GM12878 (cell line): ENCODE measurements at regions not wholly inside any gene's neighbourhood (a gene's known extent, or its start where the extent isn't known, plus 50 kb on each side); places are given as distances from the start of the nearest gene placed in this dataset.

ENCODE experiments used
- ATAC-seq: fragments of 200-7000 bp; cut with Tn5 transposase; 3 replicates; pipeline ENCODE4 v1.9.1; 2020; ENCODE audit warnings: mild to moderate bottlenecking, moderate library complexity
- BruUV-seq: library from RNA; stranded (reverse); fragments of 400-500 nt; replicated peaks from 2 replicates; lab custom pipeline; 2021; lab: Mats Ljungman, UMichigan
- CTCF ChIA-PET: fragments of 300-600 bp; sonication (Branson Sonifier 250); formaldehyde crosslinking; extraction: SDS; loops from one replicate; lab custom pipeline; 2021; ENCODE audit warnings: inconsistent platforms; lab: Yijun Ruan, JAX
- POLR2A ChIA-PET: fragments of 350-600 bp; formaldehyde crosslinking; extraction: SDS; loops from one replicate; lab custom pipeline; 2021; ENCODE audit warnings: inconsistent platforms; lab: Charles Lee
- RAD21 ChIA-PET: fragments of 300-600 bp; sonication (Branson Sonifier 250); formaldehyde crosslinking; loops from one replicate; lab custom pipeline; 2023; ENCODE audit warnings: antibody characterized with exemption; ENCODE audit not compliant: unreplicated experiment; lab: Charles Lee
- SMC1A ChIA-PET: fragments of 300-600 bp; sonication (Branson Sonifier 250); formaldehyde crosslinking; loops from one replicate; lab custom pipeline; 2023; ENCODE audit not compliant: unreplicated experiment, uncharacterized antibody; lab: Charles Lee
- DNase-seq: peaks from one replicate; pipeline ENCODE4 v3.0.0-alpha.2; 2011; ENCODE audit warnings: low read depth, low spot score
- FAIRE-seq: peaks from 3 replicates; lab custom pipeline; 2011; peaks lifted over from hg19 to GRCh38; lab: Jason Lieb, UNC
- H2AFZ ChIP-seq: 2 replicates; pipeline ENCODE4 v1.6.0; 2011; ENCODE audit warnings: low read depth, low read length, control low read depth; ENCODE audit not compliant: control insufficient read depth
- H3K27ac ChIP-seq: 2 replicates; pipeline ENCODE4 v1.5.1; 2011; ENCODE audit warnings: control low read depth; ENCODE audit not compliant: control insufficient read depth, insufficient read depth
- H3K27me3 ChIP-seq, 2 experiments: replicated peaks in 1 of 2; 2 replicates each; pipeline versions ENCODE4 v1.6.0 to v1.6.1; 2011; ENCODE audit warnings: low read length in 1 of 2; ENCODE audit not compliant: control insufficient read depth in 2 of 2, insufficient read depth in 2 of 2
- H3K36me3 ChIP-seq, 2 experiments: 2 replicates each; pipeline ENCODE4 v1.5.1; 2011; ENCODE audit warnings: low read length in 1 of 2; ENCODE audit not compliant: control insufficient read depth in 2 of 2, insufficient read depth in 2 of 2
- H3K4me1 ChIP-seq: 2 replicates; pipeline ENCODE4 v1.6.1; 2011; ENCODE audit warnings: mild to moderate bottlenecking, low read length, moderate library complexity, mixed read lengths; ENCODE audit not compliant: control insufficient read depth, insufficient read depth
- H3K4me2 ChIP-seq: 2 replicates; pipeline ENCODE4 v1.6.0; 2011; ENCODE audit warnings: control low read depth; ENCODE audit not compliant: control insufficient read depth, insufficient read depth
- H3K4me3 ChIP-seq: fragments of 200-600 bp; sonication (generic); 2 replicates; pipeline ENCODE4 v1.5.1; 2016
- H3K79me2 ChIP-seq: 2 replicates; pipeline ENCODE4 v1.6.0; 2011; ENCODE audit warnings: low read length; ENCODE audit not compliant: control insufficient read depth, insufficient read depth
- H3K9ac ChIP-seq: 2 replicates; pipeline ENCODE4 v1.8.0; 2011; ENCODE audit warnings: low read length, control low read depth, mixed read lengths; ENCODE audit not compliant: control insufficient read depth, insufficient read depth
- H3K9me3 ChIP-seq: replicated peaks from 3 replicates; pipeline ENCODE4 v1.5.1; 2011; ENCODE audit warnings: mild to moderate bottlenecking, low read length; ENCODE audit not compliant: control insufficient read depth, insufficient read depth
- H4K20me1 ChIP-seq: 2 replicates; pipeline ENCODE4 v1.6.0; 2011; ENCODE audit not compliant: control insufficient read depth, insufficient read depth
- CREB1 ChIP-seq: IDR thresholded peaks from 2 replicates; pipeline ENCODE4 v1.6.1; 2012; ENCODE audit warnings: low read depth, mild to moderate bottlenecking, inconsistent platforms
- EED ChIP-seq: sonication (generic); IDR thresholded peaks from 2 replicates; pipeline ENCODE4 v1.6.1; 2016; ENCODE audit warnings: antibody characterized with exemption, low read depth
- HCFC1 ChIP-seq: fragments of 150-350 bp; IDR thresholded peaks from 2 replicates; pipeline ENCODE4 v1.6.1; 2014; ENCODE audit warnings: low read length
- IKZF2 ChIP-seq, 2 experiments: fragments of 450-650 bp; IDR thresholded peaks; 2 replicates each; pipeline ENCODE4 v1.6.1; 2017; ENCODE audit warnings: mild to moderate bottlenecking in 2 of 2, moderate library complexity in 2 of 2
- JUND ChIP-seq: IDR thresholded peaks from 2 replicates; pipeline ENCODE4 v1.6.1; 2012; ENCODE audit warnings: low read depth, mild to moderate bottlenecking, low read length, improper control_type of control experiment, moderate library complexity
- POLR2AphosphoS2 ChIP-seq: IDR thresholded peaks from 2 replicates; pipeline ENCODE4 v1.6.1; 2011; ENCODE audit warnings: low read depth, mild to moderate bottlenecking, low read length, improper control_type of control experiment, moderate library complexity
- SMC3 ChIP-seq: IDR thresholded peaks from 2 replicates; pipeline ENCODE4 v1.6.1; 2011; ENCODE audit warnings: low read length, improper control_type of control experiment, borderline replicate concordance
- SREBF1 ChIP-seq: IDR thresholded peaks from 2 replicates; pipeline ENCODE4 v1.6.1; 2012; ENCODE audit warnings: mild to moderate bottlenecking, low read length
- YY1 ChIP-seq: IDR thresholded peaks from 2 replicates; pipeline ENCODE4 v1.6.1; 2011; ENCODE audit warnings: low read depth, mild to moderate bottlenecking, low read length
- WGBS: methylation state at CpG from one replicate; pipeline ENCODE4 v1.1.6; 2016; ENCODE audit warnings: low lambda C conversion rate; ENCODE audit not compliant: insufficient replicate concordance, insufficient coverage; ENCODE audit errors: missing lambda C conversion rate; 5-methylcytosine and 5-hydroxymethylcytosine counted together
- in situ Hi-C: fragments of 300-500 bp; cut with MboI; formaldehyde crosslinking; loops from 9 replicates; pipeline ENCODE4 v1.14.3; 2018; ENCODE audit warnings: mixed read lengths
- intact Hi-C: fragments of 100-400 bp; cut with micrococcal nuclease; formaldehyde crosslinking; loops from one replicate; pipeline ENCODE4 v1.14.2; 2022; ENCODE audit not compliant: unreplicated experiment
- TF ChIP-seq, protein P1 (sequence below): fragments of 450-650 bp; IDR thresholded peaks from 2 replicates; pipeline ENCODE4 v1.6.1; 2017; ENCODE audit warnings: mild to moderate bottlenecking

DNA sequence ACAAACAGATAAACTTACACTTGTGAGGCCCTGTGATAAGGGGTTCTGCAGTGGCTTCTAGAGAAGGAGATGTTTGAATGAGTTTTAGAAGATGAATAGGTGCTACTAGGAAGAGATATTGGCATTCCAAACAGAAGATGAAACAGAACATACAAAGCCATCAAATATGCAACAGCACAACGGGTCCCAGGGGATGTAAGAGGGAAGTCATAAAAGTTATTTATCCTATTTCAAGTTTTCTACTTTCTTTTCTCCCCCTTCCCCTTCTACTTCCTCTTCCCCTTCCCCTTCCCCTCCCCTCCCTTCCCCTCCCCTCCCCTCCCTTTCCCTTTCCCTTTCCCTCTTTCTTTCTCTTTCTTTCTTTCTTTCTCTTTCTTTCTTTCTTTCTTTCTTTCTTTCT lies 94.9 kb upstream of the CADM1 start:
- POLR2A ChIA-PET, result no interaction called here
- RAD21 ChIA-PET, result no interaction called here
- H3K79me2 ChIP-seq, result no peaks in the 10 kb centered on the region
- ATAC-seq, result no peak
- H3K9me3 ChIP-seq, result no peaks in the 10 kb centered on the region; the same call in 2 of the 3 replicates
- no peaks in the 10 kb centered on the region for H3K27me3 ChIP-seq
- H3K4me1 ChIP-seq, result no peaks in the 10 kb centered on the region
- no peak overlapping the region for H3K27ac ChIP-seq
- no peak overlapping the region for H3K4me3 ChIP-seq
- SMC1A ChIA-PET, result no interaction called here
- H3K36me3 ChIP-seq, result no peaks in the 10 kb centered on the region
- DNase-seq, result no peak
- in situ Hi-C loops (no loop called here), intact Hi-C loops (no loop called here)
- no peak overlapping the region for H3K9ac ChIP-seq
- H3K4me2 ChIP-seq, result no peak overlapping the region
- 60% methylated on average over 1 of the region's 1 CpG for WGBS
- BruUV-seq, result no TSS peak
- CTCF ChIA-PET, result no interaction called here
- TF ChIP-seq, protein P1, sequence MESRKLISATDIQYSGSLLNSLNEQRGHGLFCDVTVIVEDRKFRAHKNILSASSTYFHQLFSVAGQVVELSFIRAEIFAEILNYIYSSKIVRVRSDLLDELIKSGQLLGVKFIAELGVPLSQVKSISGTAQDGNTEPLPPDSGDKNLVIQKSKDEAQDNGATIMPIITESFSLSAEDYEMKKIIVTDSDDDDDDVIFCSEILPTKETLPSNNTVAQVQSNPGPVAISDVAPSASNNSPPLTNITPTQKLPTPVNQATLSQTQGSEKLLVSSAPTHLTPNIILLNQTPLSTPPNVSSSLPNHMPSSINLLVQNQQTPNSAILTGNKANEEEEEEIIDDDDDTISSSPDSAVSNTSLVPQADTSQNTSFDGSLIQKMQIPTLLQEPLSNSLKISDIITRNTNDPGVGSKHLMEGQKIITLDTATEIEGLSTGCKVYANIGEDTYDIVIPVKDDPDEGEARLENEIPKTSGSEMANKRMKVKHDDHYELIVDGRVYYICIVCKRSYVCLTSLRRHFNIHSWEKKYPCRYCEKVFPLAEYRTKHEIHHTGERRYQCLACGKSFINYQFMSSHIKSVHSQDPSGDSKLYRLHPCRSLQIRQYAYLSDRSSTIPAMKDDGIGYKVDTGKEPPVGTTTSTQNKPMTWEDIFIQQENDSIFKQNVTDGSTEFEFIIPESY, result no peak
- TF ChIP-seq IKZF2 (IDR thresholded peaks at IDR 0.05) (no peak), HCFC1 (no peak), SREBF1 (no peak), YY1 (no peak), SMC3 (no peak), JUND (no peak), POLR2AphosphoS2 (no peak), EED (no peak), CREB1 (no peak)
- H2AFZ ChIP-seq, result no peak overlapping the region
- H4K20me1 ChIP-seq, result no peaks in the 10 kb centered on the region
- FAIRE-seq, result no peak
